GM23338 (cell line): ENCODE measurements at regions not wholly inside any gene's neighbourhood (a gene's known extent, or its start where the extent isn't known, plus 50 kb on each side); places are given as distances from the start of the nearest gene placed in this dataset.

ENCODE experiments used
- ATAC-seq: fragments of 200-7000 bp; cut with Tn5 transposase; 3 replicates; pipeline ENCODE4 v1.9.1; 2020
- DNase-seq: peaks from one replicate; pipeline ENCODE4 v3.0.0-alpha.2; 2015; ENCODE audit warnings: low spot score
- H2AFZ ChIP-seq: fragments of 200-600 bp; sonication (generic); 2 replicates; pipeline ENCODE4 v1.8.0; 2016; ENCODE audit warnings: antibody characterized with exemption, mild to moderate bottlenecking, moderate library complexity
- H3F3A ChIP-seq: fragments of 200-600 bp; sonication (generic); replicated peaks from 2 replicates; pipeline ENCODE4 v1.8.0; 2017; ENCODE audit warnings: antibody characterized with exemption, mixed run types, low read depth
- H3K27ac ChIP-seq: fragments of 200-600 bp; sonication (generic); 2 replicates; pipeline ENCODE4 v1.6.1; 2016; ENCODE audit warnings: low read depth
- H3K27me3 ChIP-seq: fragments of 200-600 bp; sonication (generic); 2 replicates; pipeline ENCODE4 v1.8.0; 2016; ENCODE audit warnings: mild to moderate bottlenecking, mixed run types, moderate library complexity; ENCODE audit not compliant: insufficient read depth
- H3K36me3 ChIP-seq: fragments of 200-600 bp; sonication (generic); 2 replicates; pipeline ENCODE4 v1.8.0; 2016; ENCODE audit warnings: mild to moderate bottlenecking; ENCODE audit not compliant: insufficient read depth
- H3K4me1 ChIP-seq: fragments of 200-600 bp; sonication (generic); 2 replicates; pipeline ENCODE4 v1.8.0; 2016; ENCODE audit warnings: mild to moderate bottlenecking, moderate library complexity; ENCODE audit not compliant: insufficient read depth
- H3K4me2 ChIP-seq: fragments of 200-600 bp; sonication (generic); 2 replicates; pipeline ENCODE4 v1.7.1; 2017; ENCODE audit warnings: mixed run types
- H3K4me3 ChIP-seq: fragments of 200-600 bp; sonication (generic); 2 replicates; pipeline ENCODE4 v1.6.1; 2016; ENCODE audit warnings: mixed run types
- H3K79me2 ChIP-seq: fragments of 200-600 bp; sonication (generic); replicated peaks from 2 replicates; pipeline ENCODE4 v1.8.0; 2017; ENCODE audit warnings: mild to moderate bottlenecking; ENCODE audit not compliant: insufficient read depth
- H3K9me2 ChIP-seq: fragments of 200-600 bp; sonication (generic); 2 replicates; pipeline ENCODE4 v1.8.0; 2017; ENCODE audit not compliant: insufficient read depth
- H4K20me1 ChIP-seq: fragments of 200-600 bp; sonication (generic); replicated peaks from 2 replicates; pipeline ENCODE4 v1.8.0; 2017; ENCODE audit warnings: mild to moderate bottlenecking; ENCODE audit not compliant: insufficient read depth
- H3K27ac Mint-ChIP-seq: 2 replicates; pipeline ENCODE4 v1.8.0; 2020; ENCODE audit warnings: inconsistent platforms, mild to moderate bottlenecking, moderate library complexity, mixed read lengths
- H3K27me3 Mint-ChIP-seq: 3 replicates; pipeline ENCODE4 v1.8.0; 2022; ENCODE audit warnings: low read depth, mild to moderate bottlenecking, moderate library complexity, mixed read lengths, inconsistent platforms; ENCODE audit not compliant: insufficient read depth, poor library complexity
- H3K36me3 Mint-ChIP-seq: 3 replicates; pipeline ENCODE4 v1.8.0; 2021; ENCODE audit warnings: low read depth, mild to moderate bottlenecking, inconsistent platforms, moderate library complexity, mixed read lengths
- H3K4me1 Mint-ChIP-seq: 3 replicates; pipeline ENCODE4 v1.8.0; 2020; ENCODE audit warnings: mild to moderate bottlenecking, inconsistent platforms, mixed read lengths
- H3K4me3 Mint-ChIP-seq: 3 replicates; pipeline ENCODE4 v1.8.0; 2021; ENCODE audit warnings: moderate library complexity, mild to moderate bottlenecking, inconsistent platforms, mixed read lengths
- H3K9me3 Mint-ChIP-seq: 3 replicates; pipeline ENCODE4 v1.8.0; 2020; ENCODE audit warnings: moderate library complexity, mild to moderate bottlenecking, inconsistent platforms, mixed read lengths
- CREB1 ChIP-seq: fragments of 250-450 bp; sonication (Bioruptor Pico); IDR thresholded peaks from 2 replicates; pipeline ENCODE4 v1.5.0; 2020; ENCODE audit warnings: low read depth, mild to moderate bottlenecking, moderate library complexity
- CTCF ChIP-seq, 2 experiments: fragments of 200-600 bp in 1 of 2; sonication (generic) in 1 of 2; conservative IDR thresholded peaks; 2 replicates each; pipeline versions ENCODE4 v1.5.1 to v1.6.1; 2016 to 2017; ENCODE audit warnings: antibody characterized with exemption in 2 of 2, low read depth in 2 of 2, mild to moderate bottlenecking in 2 of 2, moderate library complexity in 1 of 2
- EZH2 ChIP-seq: fragments of 200-600 bp; sonication (generic); IDR thresholded peaks from one replicate; pipeline ENCODE4 v1.8.0; 2017; ENCODE audit warnings: antibody characterized with exemption, mild to moderate bottlenecking, low read depth; ENCODE audit not compliant: unreplicated experiment
- EZH2phosphoT487 ChIP-seq: fragments of 200-600 bp; sonication (generic); IDR thresholded peaks from one replicate; pipeline ENCODE4 v1.8.1; 2018; ENCODE audit warnings: antibody characterized with exemption; ENCODE audit not compliant: unreplicated experiment
- JUNB ChIP-seq: IDR thresholded peaks from one replicate; pipeline ENCODE4 v1.6.1; 2016; ENCODE audit warnings: antibody characterized with exemption; ENCODE audit not compliant: unreplicated experiment
- NANOG ChIP-seq: IDR thresholded peaks from 2 replicates; pipeline ENCODE4 v1.6.1; 2016; ENCODE audit warnings: antibody characterized with exemption, borderline replicate concordance
- POLR2AphosphoS5 ChIP-seq: IDR thresholded peaks from 2 replicates; pipeline ENCODE4 v1.6.1; 2016; ENCODE audit warnings: antibody characterized with exemption, low read depth
- STAT1 ChIP-seq: IDR thresholded peaks from one replicate; pipeline ENCODE4 v1.6.1; 2016; ENCODE audit warnings: antibody characterized with exemption; ENCODE audit not compliant: unreplicated experiment
- ZNF331 ChIP-seq: fragments of 250-450 bp; sonication (Bioruptor Pico); IDR thresholded peaks from 2 replicates; pipeline ENCODE4 v1.5.0; 2020; ENCODE audit warnings: low read depth, mild to moderate bottlenecking, moderate library complexity
- ZNF462 ChIP-seq: fragments of 250-450 bp; sonication (Bioruptor Pico); IDR thresholded peaks from 2 replicates; pipeline ENCODE4 v1.5.0; 2020; ENCODE audit warnings: mild to moderate bottlenecking, moderate library complexity
- TF ChIP-seq, protein P1 (sequence below): IDR thresholded peaks from one replicate; pipeline ENCODE4 v1.6.1; 2018; ENCODE audit warnings: antibody characterized with exemption; ENCODE audit not compliant: unreplicated experiment

GRCh38 chrX:40314070-40314469 is 216.3 kb upstream of the BCOR start:
- Mint-ChIP-seq H3K27me3 (peaks cover under 1% of the 10 kb centered on the region), H3K4me1 (peaks cover 15% of the 10 kb centered on the region; the same call in 2 of the 3 replicates), H3K4me3 (no peak overlapping the region), H3K9me3 (0 out of 3 replicates have a peak, but pooled peaks cover 3% of the 10 kb centered on the region), H3K27ac (no peak overlapping the region), H3K36me3 (no peaks in the 10 kb centered on the region)
- H3K4me1 ChIP-seq: no peaks in the 10 kb centered on the region; the same call in 1 of the 2 replicates
- H3K27me3 ChIP-seq: no peaks in the 10 kb centered on the region
- no peaks in the 10 kb centered on the region for H3K79me2 ChIP-seq
- H2AFZ ChIP-seq: no peak overlapping the region
- H3K4me2 ChIP-seq: no peak overlapping the region
- H3K36me3 ChIP-seq: no peaks in the 10 kb centered on the region
- no peaks in the 10 kb centered on the region for H3F3A ChIP-seq
- DNase-seq (peak; percentile 38), ATAC-seq (peak; percentile 69)
- H4K20me1 ChIP-seq: no peaks in the 10 kb centered on the region
- no peak overlapping the region for H3K4me3 ChIP-seq
- H3K27ac ChIP-seq: no peak overlapping the region
- no peak for TF ChIP-seq ZNF331 (CRISPR knock-in tag)
- no peak for TF ChIP-seq JUNB
- TF ChIP-seq CREB1 (CRISPR knock-in tag): no peak
- no peak for TF ChIP-seq EZH2
- peak; percentile 33 to 67; a peak in 3 of 4 replicates for TF ChIP-seq CTCF (conservative IDR thresholded peaks at IDR 0.05; ENCODE audit: low read depth in 2 of 2)
- no peaks in the 10 kb centered on the region for H3K9me2 ChIP-seq

DNA sequence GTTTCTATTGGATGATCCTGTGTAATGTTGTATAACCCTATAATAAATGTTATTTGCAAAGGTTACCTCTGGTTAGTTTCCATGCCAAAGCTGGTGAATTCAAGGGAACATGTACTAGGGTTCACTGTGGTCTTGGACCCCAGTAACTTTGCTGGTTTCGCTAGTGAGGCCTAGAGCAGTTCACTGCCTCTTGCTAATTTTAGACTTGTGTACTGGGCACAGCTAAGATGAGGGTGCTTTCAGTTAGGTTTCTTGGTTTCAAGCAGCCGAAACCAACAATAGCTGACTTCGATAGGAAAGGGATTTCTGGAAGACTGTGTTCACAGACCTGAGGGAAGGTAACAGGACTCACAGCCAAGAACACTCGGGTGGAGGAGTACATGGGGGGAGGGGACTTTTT is 215.5 kb upstream of the BCOR start:
- H3K4me3 Mint-ChIP-seq: no peak overlapping the region
- no peaks in the 10 kb centered on the region for H3K36me3 Mint-ChIP-seq
- Histone ChIP-seq H3K36me3 (no peaks in the 10 kb centered on the region), H3K79me2 (no peaks in the 10 kb centered on the region), H3K27me3 (no peaks in the 10 kb centered on the region), H3K4me3 (no peak overlapping the region), H3K4me1 (no peaks in the 10 kb centered on the region; the same call in 1 of the 2 replicates), H4K20me1 (no peaks in the 10 kb centered on the region), H3K27ac (no peak overlapping the region), H3K9me2 (no peaks in the 10 kb centered on the region), H3F3A (no peaks in the 10 kb centered on the region), H3K4me2 (no peak overlapping the region), H2AFZ (no peak overlapping the region)
- 0 out of 3 replicates have a peak, but pooled peaks cover 6% of the 10 kb centered on the region for H3K9me3 Mint-ChIP-seq
- ATAC-seq (no peak), DNase-seq (no peak)
- H3K27ac Mint-ChIP-seq: no peak overlapping the region
- H3K4me1 Mint-ChIP-seq: peaks cover 15% of the 10 kb centered on the region; the same call in 2 of the 3 replicates
- H3K27me3 Mint-ChIP-seq: no peaks in the 10 kb centered on the region
- TF ChIP-seq JUNB: no peak
- TF ChIP-seq ZNF462: no peak
- TF ChIP-seq EZH2: no peak
- no peak for TF ChIP-seq ZNF331 (CRISPR knock-in tag)
- no peak for TF ChIP-seq POLR2AphosphoS5
- TF ChIP-seq, protein P1, sequence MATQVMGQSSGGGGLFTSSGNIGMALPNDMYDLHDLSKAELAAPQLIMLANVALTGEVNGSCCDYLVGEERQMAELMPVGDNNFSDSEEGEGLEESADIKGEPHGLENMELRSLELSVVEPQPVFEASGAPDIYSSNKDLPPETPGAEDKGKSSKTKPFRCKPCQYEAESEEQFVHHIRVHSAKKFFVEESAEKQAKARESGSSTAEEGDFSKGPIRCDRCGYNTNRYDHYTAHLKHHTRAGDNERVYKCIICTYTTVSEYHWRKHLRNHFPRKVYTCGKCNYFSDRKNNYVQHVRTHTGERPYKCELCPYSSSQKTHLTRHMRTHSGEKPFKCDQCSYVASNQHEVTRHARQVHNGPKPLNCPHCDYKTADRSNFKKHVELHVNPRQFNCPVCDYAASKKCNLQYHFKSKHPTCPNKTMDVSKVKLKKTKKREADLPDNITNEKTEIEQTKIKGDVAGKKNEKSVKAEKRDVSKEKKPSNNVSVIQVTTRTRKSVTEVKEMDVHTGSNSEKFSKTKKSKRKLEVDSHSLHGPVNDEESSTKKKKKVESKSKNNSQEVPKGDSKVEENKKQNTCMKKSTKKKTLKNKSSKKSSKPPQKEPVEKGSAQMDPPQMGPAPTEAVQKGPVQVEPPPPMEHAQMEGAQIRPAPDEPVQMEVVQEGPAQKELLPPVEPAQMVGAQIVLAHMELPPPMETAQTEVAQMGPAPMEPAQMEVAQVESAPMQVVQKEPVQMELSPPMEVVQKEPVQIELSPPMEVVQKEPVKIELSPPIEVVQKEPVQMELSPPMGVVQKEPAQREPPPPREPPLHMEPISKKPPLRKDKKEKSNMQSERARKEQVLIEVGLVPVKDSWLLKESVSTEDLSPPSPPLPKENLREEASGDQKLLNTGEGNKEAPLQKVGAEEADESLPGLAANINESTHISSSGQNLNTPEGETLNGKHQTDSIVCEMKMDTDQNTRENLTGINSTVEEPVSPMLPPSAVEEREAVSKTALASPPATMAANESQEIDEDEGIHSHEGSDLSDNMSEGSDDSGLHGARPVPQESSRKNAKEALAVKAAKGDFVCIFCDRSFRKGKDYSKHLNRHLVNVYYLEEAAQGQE: no peak
- no peak for TF ChIP-seq STAT1
- no peak for TF ChIP-seq EZH2phosphoT487
- TF ChIP-seq NANOG: no peak
